IMR-90 (cell line): ENCODE measurements at regions not wholly inside any gene's neighbourhood (a gene's known extent, or its start where the extent isn't known, plus 50 kb on each side); places are given as distances from the start of the nearest gene placed in this dataset.

Experiments
- ATAC-seq: fragments of 200-7000 bp; cut with Tn5 transposase; 2 replicates; pipeline ENCODE4 v1.9.1; 2020; ENCODE audit warnings: low read depth, mild to moderate bottlenecking, moderate library complexity
- BruUV-seq: library from RNA; stranded (reverse); fragments of 400-500 nt; replicated peaks from 2 replicates; lab custom pipeline; 2021; lab: Mats Ljungman, UMichigan
- CTCF ChIA-PET: fragments of 300-600 bp; formaldehyde crosslinking; extraction: SDS; loops from one replicate; lab custom pipeline; 2021; ENCODE audit warnings: antibody characterized with exemption; lab: Yijun Ruan, JAX
- POLR2A ChIA-PET: fragments of 300-600 bp; sonication (Branson Sonifier 250); formaldehyde crosslinking; loops from one replicate; lab custom pipeline; 2022; ENCODE audit warnings: antibody characterized with exemption; ENCODE audit not compliant: unreplicated experiment; lab: Charles Lee
- DNase-seq: peaks from one replicate; pipeline ENCODE4 v3.0.0; 2013
- H2AFZ ChIP-seq: replicated peaks from 2 replicates; pipeline ENCODE3; 2013; ENCODE audit warnings: low read length, mild to moderate bottlenecking; ENCODE audit not compliant: poor library complexity
- H2AK5ac ChIP-seq: 2 replicates; pipeline ENCODE4 v1.6.1; 2013; ENCODE audit warnings: low read depth, low read length, inconsistent platforms
- H2AK9ac ChIP-seq: replicated peaks from 2 replicates; pipeline ENCODE3; 2013; ENCODE audit warnings: mild to moderate bottlenecking, low read depth, low read length, moderate library complexity; ENCODE audit not compliant: poor library complexity
- H2BK120ac ChIP-seq: 2 replicates; pipeline ENCODE4 v1.6.1; 2013; ENCODE audit warnings: low read depth, low read length, inconsistent platforms
- H2BK15ac ChIP-seq: 3 replicates; pipeline ENCODE4 v1.6.1; 2013; ENCODE audit warnings: low read depth, low read length, inconsistent platforms
- H2BK20ac ChIP-seq: 2 replicates; pipeline ENCODE4 v1.6.1; 2013; ENCODE audit warnings: low read depth, mild to moderate bottlenecking, inconsistent platforms, low read length, moderate library complexity
- H2BK5ac ChIP-seq: 2 replicates; pipeline ENCODE4 v1.6.1; 2013; ENCODE audit warnings: mild to moderate bottlenecking, low read depth, low read length, inconsistent platforms; ENCODE audit not compliant: poor library complexity, severe bottlenecking
- H3K14ac ChIP-seq: replicated peaks from 2 replicates; pipeline ENCODE4 v1.6.1; 2013; ENCODE audit warnings: low read depth, low read length, inconsistent platforms
- H3K18ac ChIP-seq: 2 replicates; pipeline ENCODE4 v1.6.1; 2013; ENCODE audit warnings: low read depth, low read length, control low read depth
- H3K23ac ChIP-seq: 2 replicates; pipeline ENCODE4 v1.6.1; 2013; ENCODE audit warnings: low read depth, low read length, inconsistent platforms
- H3K27ac ChIP-seq: 2 replicates; pipeline ENCODE4 v1.5.1; 2013; ENCODE audit warnings: mild to moderate bottlenecking, control low read depth, low read length; ENCODE audit not compliant: insufficient read depth
- H3K27me3 ChIP-seq: 2 replicates; pipeline ENCODE4 v1.6.1; 2013; ENCODE audit warnings: low read length; ENCODE audit not compliant: control insufficient read depth, insufficient read depth
- H3K36me3 ChIP-seq: 2 replicates; pipeline ENCODE4 v1.6.1; 2013; ENCODE audit warnings: low read length, mixed read lengths; ENCODE audit not compliant: control insufficient read depth, insufficient read depth
- H3K4ac ChIP-seq: 2 replicates; pipeline ENCODE4 v1.6.1; 2013; ENCODE audit warnings: low read depth, low read length, inconsistent platforms
- H3K4me1 ChIP-seq: 2 replicates; pipeline ENCODE4 v1.6.1; 2013; ENCODE audit warnings: low read length, mixed read lengths; ENCODE audit not compliant: control insufficient read depth, insufficient read depth
- H3K4me2 ChIP-seq: 2 replicates; pipeline ENCODE4 v1.6.1; 2013; ENCODE audit warnings: low read depth, mild to moderate bottlenecking, control low read depth, low read length, moderate library complexity
- H3K4me3 ChIP-seq: 2 replicates; pipeline ENCODE4 v1.5.1; 2013; ENCODE audit warnings: low read depth, mild to moderate bottlenecking, control low read depth, low read length, moderate library complexity; ENCODE audit not compliant: insufficient read depth
- H3K56ac ChIP-seq: 2 replicates; pipeline ENCODE4 v1.6.1; 2013; ENCODE audit warnings: low read length, inconsistent platforms; ENCODE audit not compliant: insufficient read depth; ENCODE audit errors: extremely low read depth
- H3K79me1 ChIP-seq, 2 experiments: 2 replicates each; pipeline ENCODE4 v1.6.1; 2013; ENCODE audit warnings: low read length in 2 of 2, inconsistent platforms in 1 of 2, low read depth in 1 of 2
- H3K9ac ChIP-seq: 2 replicates; pipeline ENCODE4 v1.6.1; 2013; ENCODE audit warnings: low read depth, low read length, control low read depth
- H3K9me1 ChIP-seq: 2 replicates; pipeline ENCODE4 v1.6.1; 2013; ENCODE audit warnings: low read length, inconsistent platforms; ENCODE audit not compliant: insufficient read depth
- H3K9me3 ChIP-seq: 2 replicates; pipeline ENCODE4 v1.6.1; 2013; ENCODE audit warnings: low read length; ENCODE audit not compliant: control insufficient read depth, insufficient read depth
- H4K20me1 ChIP-seq: 2 replicates; pipeline ENCODE4 v1.6.1; 2013; ENCODE audit warnings: low read length, inconsistent platforms; ENCODE audit not compliant: insufficient read depth
- H4K5ac ChIP-seq: 2 replicates; pipeline ENCODE4 v1.6.1; 2013; ENCODE audit warnings: mild to moderate bottlenecking, low read depth, low read length, control low read depth
- H4K8ac ChIP-seq, 2 experiments: 2 replicates each; pipeline ENCODE4 v1.6.1; 2013; ENCODE audit warnings: low read depth in 2 of 2, low read length in 2 of 2, control low read depth in 1 of 2, inconsistent platforms in 1 of 2
- H4K91ac ChIP-seq: 2 replicates; pipeline ENCODE4 v1.6.1; 2013; ENCODE audit warnings: low read depth, low read length, inconsistent platforms; ENCODE audit not compliant: insufficient read depth
- CHD1 ChIP-seq: IDR thresholded peaks from 2 replicates; pipeline ENCODE4 v1.6.1; 2012; ENCODE audit warnings: low read depth, low read length, improper control_type of control experiment
- NFE2L2 ChIP-seq: fragments of 150-350 bp; IDR thresholded peaks from 2 replicates; pipeline ENCODE4 v1.6.1; 2016; ENCODE audit warnings: low read depth, mild to moderate bottlenecking, low read length
- POLR2A ChIP-seq: IDR thresholded peaks from 2 replicates; pipeline ENCODE4 v1.6.1; 2012; ENCODE audit warnings: mild to moderate bottlenecking, low read depth, low read length
- RAD21 ChIP-seq: IDR thresholded peaks from 2 replicates; pipeline ENCODE4 v1.6.1; 2012; ENCODE audit warnings: low read length, improper control_type of control experiment
- WGBS, 2 experiments: methylation state at CpG; one replicate each; pipeline versions ENCODE4 v1.1.5 to v1.1.7; 2013; ENCODE audit warnings: missing lambda C conversion rate in 2 of 2; ENCODE audit not compliant: insufficient read length in 1 of 2; ENCODE audit errors: extremely low coverage in 2 of 2; 5-methylcytosine and 5-hydroxymethylcytosine counted together
- dilution Hi-C: fragments of 300-500 bp; cut with HindIII; formaldehyde crosslinking; loops from one replicate; pipeline ENCODE4 v1.14.3; 2018; ENCODE audit warnings: low sequenced_read_pairs; ENCODE audit not compliant: unreplicated experiment
- in situ Hi-C: fragments of 300-500 bp; cut with MboI; formaldehyde crosslinking; loops from 3 replicates; pipeline ENCODE4 v1.14.3; 2019; ENCODE audit warnings: low sequenced_read_pairs, inconsistent platforms, mixed read lengths
- intact Hi-C: fragments of 100-400 bp; cut with micrococcal nuclease; formaldehyde crosslinking; loops from 2 replicates; pipeline ENCODE4 v1.10.0; 2022

- Histone ChIP-seq H2AK5ac (no peak overlapping the region), H3K14ac (no peak overlapping the region), H3K27me3 (no peaks in the 10 kb centered on the region), H3K18ac (no peak overlapping the region), H3K23ac (no peak overlapping the region), H2BK15ac (no peak overlapping the region), H2BK5ac (no peak overlapping the region), H2AK9ac (no peak overlapping the region), H3K9me3 (no peaks in the 10 kb centered on the region), H4K5ac (no peak overlapping the region), H4K91ac (no peak overlapping the region), H3K9me1 (no peaks in the 10 kb centered on the region), H2BK20ac (no peak overlapping the region), H3K4me2 (no peak overlapping the region), H2AFZ (no peak overlapping the region), H3K4me1 (no peaks in the 10 kb centered on the region), H3K9ac (no peak overlapping the region), H3K27ac (no peak overlapping the region), H3K4ac (no peak overlapping the region), H4K8ac (no peak overlapping the region), H3K36me3 (no peaks in the 10 kb centered on the region), H3K4me3 (no peak overlapping the region), H4K20me1 (no peaks in the 10 kb centered on the region), H3K79me1 (no peaks in the 10 kb centered on the region), H3K56ac (no peak overlapping the region), H2BK120ac (no peak overlapping the region)
- TF ChIP-seq CHD1 (no peak), POLR2A (no peak), NFE2L2 (no peak), RAD21 (no peak)
- DNase-seq (peak; percentile 24), ATAC-seq (no peak)
- dilution Hi-C loops = no loop called here
- in situ Hi-C loops = no loop called here
- CTCF ChIA-PET = interaction anchor here (1.3 kb wide), 1 partner anchor 12 kb away, joined by 4 read pairs; no protein-coding TSS in a partner anchor
- POLR2A ChIA-PET = no interaction called here
- BruUV-seq = no TSS peak
- intact Hi-C loops = no loop called here
- no CpG with 5 or more reads among the region's 2 CpGs for WGBS, 2 experiments
Observed at GRCh38 chr5:116370886-116371285, 203.7 kb downstream of the SEMA6A start.
